Activated T-cell treated with anti-CD3 and anti-CD28 coated beads, Interleukin-2, amount 50 U/mL, for 4 hours (primary cell): ENCODE measurements at regions not wholly inside any gene's neighbourhood (a gene's known extent, or its start where the extent isn't known, plus 50 kb on each side); places are given as distances from the start of the nearest gene placed in this dataset.

Source experiments
- ATAC-seq, 2 donors: fragments of 200-7000 bp; cut with Tn5 transposase; one replicate each; pipeline ENCODE4 v1.10.0; 2021
- DNase-seq: peaks from one replicate; pipeline ENCODE4 v3.0.0-alpha.2; 2020
- H3K27me3 Mint-ChIP-seq: one replicate; pipeline ENCODE4 v1.8.0; 2021; ENCODE audit warnings: low read depth, mixed read lengths
- H3K36me3 Mint-ChIP-seq: one replicate; pipeline ENCODE4 v1.8.0; 2022; ENCODE audit warnings: mixed read lengths; ENCODE audit not compliant: insufficient read depth
- H3K4me1 Mint-ChIP-seq: one replicate; pipeline ENCODE4 v1.8.0; 2021; ENCODE audit warnings: low read depth, mixed read lengths
- H3K4me3 Mint-ChIP-seq: one replicate; pipeline ENCODE4 v1.8.0; 2021; ENCODE audit warnings: mild to moderate bottlenecking, moderate library complexity, mixed read lengths
- H3K9me3 Mint-ChIP-seq: one replicate; pipeline ENCODE4 v1.8.0; 2021; ENCODE audit warnings: mixed read lengths

DNA sequence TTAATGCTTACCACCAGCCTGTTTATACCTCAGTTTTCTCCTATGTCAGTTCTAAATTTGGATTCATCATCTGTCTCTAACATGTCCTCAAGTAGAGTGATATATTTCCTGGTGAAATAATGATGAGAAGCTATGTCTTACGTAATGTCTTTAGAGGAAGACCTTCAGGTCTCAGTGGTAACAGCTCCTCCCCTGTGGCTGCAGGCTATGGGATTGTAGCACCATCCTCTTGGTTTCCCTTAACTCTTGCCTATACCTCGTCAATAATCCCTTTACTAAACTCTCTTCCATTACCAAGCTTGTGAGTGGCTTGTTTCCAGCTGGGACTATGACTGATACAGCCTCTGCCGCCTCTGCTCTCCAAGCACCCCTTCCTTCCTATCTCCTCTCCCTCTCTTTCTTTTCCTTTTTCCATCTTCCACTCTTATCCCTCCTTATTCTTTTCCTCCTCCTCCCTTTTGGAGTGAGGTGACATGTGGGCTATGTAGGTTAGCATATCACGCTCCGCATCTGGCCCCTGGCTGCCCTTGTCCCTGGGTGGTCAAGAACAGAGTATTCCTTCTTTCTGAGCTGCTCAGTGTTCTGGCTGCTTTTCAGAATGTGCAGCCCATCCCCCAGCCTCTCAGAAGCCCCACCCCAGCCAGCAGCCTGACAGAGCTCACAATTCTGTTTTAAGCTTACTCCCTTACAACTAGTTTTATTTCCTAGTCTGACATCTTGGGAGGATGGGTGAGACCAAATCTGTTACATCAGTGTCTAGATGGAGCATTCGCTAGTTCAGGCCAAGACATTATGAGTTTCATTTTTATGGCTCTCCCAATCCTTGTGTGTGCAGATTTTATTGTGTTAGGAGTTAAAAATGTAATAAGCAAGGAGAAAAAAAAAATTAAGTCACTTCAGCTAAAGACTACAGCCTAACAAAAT, 75.0 kb upstream of the RNU6-1 start:
- H3K4me3 Mint-ChIP-seq, result no peak overlapping the region
- H3K9me3 Mint-ChIP-seq, result peaks cover 17% of the 10 kb centered on the region
- H3K36me3 Mint-ChIP-seq, result no peaks in the 10 kb centered on the region
- no peak for DNase-seq
- ATAC-seq, result no peak
- no peaks in the 10 kb centered on the region for H3K4me1 Mint-ChIP-seq
- H3K27me3 Mint-ChIP-seq, result peaks cover 9% of the 10 kb centered on the region

DNA sequence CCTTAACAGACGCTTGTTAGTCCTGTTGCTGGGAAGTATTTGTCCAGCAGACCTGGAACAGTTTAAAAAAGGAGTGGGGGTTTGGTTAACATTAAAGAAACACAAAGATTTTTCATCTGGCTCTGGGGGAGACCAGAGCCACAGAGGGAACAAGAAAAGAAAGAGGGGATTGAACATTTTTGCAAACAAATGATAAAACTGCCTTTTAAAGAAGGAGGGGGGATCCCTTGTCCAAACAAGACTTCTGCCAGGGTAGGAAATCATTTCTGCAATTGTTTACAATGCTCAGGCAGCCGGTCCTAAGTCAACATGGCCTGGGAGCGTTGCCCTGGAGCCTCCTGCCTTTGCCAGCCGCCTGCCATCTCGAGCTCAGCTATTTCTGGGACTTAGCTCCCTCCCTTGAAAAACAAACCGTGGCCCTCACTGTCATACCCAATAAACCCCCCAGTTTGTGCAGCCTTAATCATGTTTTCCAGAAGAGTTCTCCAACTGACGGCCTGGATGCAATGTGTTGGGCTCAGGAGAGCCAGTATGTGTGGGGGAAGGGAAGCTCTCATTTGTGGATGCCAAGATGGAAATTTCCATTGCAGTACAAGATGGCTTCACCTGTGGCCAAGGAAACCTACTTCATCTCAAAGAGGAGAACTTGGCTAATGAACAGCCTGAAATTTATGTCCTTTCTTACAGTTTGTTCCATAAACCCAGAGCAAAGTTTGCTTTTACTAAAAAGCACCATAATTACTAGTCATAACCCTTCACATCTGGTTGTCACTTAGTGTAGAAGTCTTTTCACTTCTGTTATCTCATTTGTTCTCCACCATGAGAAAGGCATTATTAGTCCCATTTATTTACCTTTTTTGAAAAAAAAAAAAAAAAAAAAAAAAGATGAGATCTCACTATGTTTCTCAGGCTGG, 75.9 kb upstream of the RNU6-1 start:
- Mint-ChIP-seq H3K4me3 (no peak overlapping the region), H3K27me3 (peaks cover 10% of the 10 kb centered on the region), H3K36me3 (no peaks in the 10 kb centered on the region), H3K9me3 (peaks cover 15% of the 10 kb centered on the region), H3K4me1 (no peaks in the 10 kb centered on the region)
- ATAC-seq (no peak), DNase-seq (no peak)

DNA sequence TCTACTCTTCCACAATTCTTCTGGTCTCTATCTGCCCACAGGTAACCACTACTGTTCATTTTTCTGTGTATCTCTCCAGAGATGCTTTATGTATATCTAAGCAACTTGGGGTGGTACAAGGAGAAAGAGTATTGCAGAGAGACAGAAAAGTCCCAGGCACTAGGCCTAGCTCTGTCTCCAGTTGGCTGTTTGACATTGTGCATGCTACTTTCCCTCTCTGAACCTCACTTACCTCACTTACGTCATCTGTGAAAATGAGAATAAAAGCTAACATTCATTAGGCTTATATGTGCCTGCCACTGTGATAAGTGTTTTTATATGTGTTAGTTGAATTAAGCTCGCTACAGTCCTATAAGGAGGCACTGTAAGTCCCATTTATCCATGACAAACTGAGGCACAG, 76.7 kb upstream of the RNU6-1 start:
- ATAC-seq (no peak), DNase-seq (no peak)
- H3K27me3 Mint-ChIP-seq, result peaks cover 10% of the 10 kb centered on the region
- H3K9me3 Mint-ChIP-seq, result peaks cover 13% of the 10 kb centered on the region
- no peaks in the 10 kb centered on the region for H3K36me3 Mint-ChIP-seq
- no peak overlapping the region for H3K4me3 Mint-ChIP-seq
- no peaks in the 10 kb centered on the region for H3K4me1 Mint-ChIP-seq

DNA sequence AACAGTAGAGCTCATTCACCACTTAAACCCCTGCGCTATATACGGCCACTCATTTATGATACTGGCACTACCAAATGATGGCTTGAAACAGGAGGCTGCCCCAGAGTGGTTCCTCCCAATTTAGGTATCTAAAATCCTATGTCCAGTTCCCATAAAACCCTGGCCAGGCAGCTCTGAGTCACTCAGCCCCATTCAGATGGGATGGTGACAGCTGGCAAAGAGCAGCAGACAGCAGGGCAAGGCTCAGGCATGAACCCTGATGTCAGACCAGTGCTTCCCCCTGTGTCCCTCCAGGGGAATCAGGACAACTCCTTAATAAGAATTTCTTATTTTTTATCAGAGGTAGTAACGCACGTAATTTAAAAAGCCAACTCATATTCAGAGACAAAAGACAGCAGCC, 77.2 kb upstream of the RNU6-1 start:
- Mint-ChIP-seq H3K36me3 (no peaks in the 10 kb centered on the region), H3K4me3 (no peak overlapping the region)
- no peak for ATAC-seq

DNA sequence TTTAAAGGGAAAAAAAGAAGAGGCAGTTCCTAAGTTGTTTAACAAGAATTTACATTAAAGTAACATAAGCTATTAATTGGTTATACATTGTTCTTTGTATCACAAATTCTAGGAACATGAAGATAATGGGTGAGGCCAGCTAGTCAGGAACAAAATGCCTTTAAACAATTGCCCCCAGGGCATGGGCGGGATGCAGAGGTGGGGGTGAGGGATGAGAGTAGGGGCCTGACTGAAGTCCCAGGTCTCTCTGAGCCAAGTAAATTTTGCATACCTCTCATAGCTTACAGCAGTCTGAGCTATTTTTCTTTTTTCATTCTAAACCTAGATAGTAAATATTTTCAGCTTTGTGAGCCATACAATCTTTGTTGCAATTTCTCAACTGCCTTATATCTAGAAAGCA, 77.8 kb upstream of the RNU6-1 start:
- Mint-ChIP-seq H3K4me1 (no peaks in the 10 kb centered on the region), H3K9me3 (peaks cover 10% of the 10 kb centered on the region), H3K27me3 (peaks cover 10% of the 10 kb centered on the region), H3K4me3 (no peak overlapping the region), H3K36me3 (no peaks in the 10 kb centered on the region)
- ATAC-seq, result no peak
- DNase-seq, result no peak

More for the DNA sequence above, 77.2 kb upstream of the RNU6-1 start:
- H3K9me3 Mint-ChIP-seq, result peaks cover 10% of the 10 kb centered on the region
- H3K27me3 Mint-ChIP-seq, result peaks cover 10% of the 10 kb centered on the region
- no peaks in the 10 kb centered on the region for H3K4me1 Mint-ChIP-seq
- DNase-seq, result no peak

DNA sequence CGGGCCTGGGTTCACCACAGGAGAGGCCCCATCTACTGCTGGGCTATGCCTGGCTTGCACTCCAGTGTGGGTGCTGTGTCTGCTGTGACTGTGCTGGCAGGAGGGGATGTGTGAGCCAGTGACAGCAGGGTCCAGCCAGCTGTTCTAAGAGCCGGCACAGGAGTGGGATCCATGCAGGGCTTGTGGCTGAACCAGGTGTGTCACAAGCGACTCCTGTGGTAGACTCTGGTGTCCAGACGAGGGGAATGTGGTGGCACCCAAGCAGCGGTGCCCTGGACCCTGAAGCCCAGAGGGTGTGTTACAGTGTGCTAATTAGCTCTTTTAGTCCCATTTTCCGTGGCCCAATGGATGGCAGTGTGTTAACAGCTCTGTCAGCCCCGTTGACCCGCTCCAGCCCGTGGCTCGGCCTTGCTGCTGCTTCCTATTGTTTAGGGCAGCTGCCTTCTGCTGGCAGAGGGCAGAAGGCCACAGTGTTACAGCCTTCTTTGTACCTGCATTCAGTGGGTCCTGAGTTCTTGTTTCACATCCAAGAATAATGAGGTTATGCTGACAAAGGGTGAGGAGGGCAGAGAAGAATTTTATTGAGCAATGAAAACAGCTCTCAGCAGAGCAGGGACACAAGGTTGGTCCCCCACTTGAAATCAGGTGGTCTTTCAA, 78.5 kb upstream of the RNU6-1 start:
- H3K9me3 Mint-ChIP-seq, result peaks cover 10% of the 10 kb centered on the region
- no peaks in the 10 kb centered on the region for H3K36me3 Mint-ChIP-seq
- no peaks in the 10 kb centered on the region for H3K4me1 Mint-ChIP-seq
- no peak overlapping the region for H3K4me3 Mint-ChIP-seq
- ATAC-seq (no peak), DNase-seq (no peak)
- peaks cover 10% of the 10 kb centered on the region for H3K27me3 Mint-ChIP-seq

DNA sequence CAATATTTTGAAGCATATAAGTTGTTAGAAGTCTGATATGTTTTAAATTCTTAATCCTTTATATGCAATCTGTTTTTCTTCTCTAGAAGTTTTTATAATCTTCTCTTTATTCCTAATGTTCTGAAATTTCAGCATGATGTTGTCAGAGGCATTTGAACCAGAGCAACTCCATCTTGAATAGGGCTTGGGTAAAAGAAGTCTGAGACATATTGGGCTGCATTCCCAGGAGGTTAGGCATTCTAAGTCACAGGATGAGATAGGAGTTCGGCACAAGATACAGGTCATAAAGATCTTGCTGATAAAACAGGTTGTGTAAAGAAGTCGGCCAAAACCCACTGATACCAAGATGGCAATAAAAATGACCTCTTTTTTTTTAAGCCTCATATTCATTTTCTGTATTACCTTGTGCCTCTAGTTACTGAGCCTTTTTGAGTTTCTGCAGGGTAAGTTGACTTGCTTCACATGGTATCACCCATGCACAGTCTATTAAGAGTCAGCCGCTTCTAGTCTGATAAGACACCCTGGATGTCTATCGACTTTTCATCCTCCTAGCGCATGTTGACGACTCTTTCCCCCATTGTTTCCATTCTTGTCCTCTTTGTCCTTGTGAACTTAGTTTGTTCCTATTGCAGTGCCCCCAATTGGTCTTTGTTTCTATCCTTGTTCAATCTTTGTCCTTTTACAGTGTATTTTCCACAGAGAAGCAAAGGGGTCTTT, 80.8 kb upstream of the RNU6-1 start:
- no peak for DNase-seq
- H3K36me3 Mint-ChIP-seq, result no peaks in the 10 kb centered on the region
- H3K4me1 Mint-ChIP-seq, result no peaks in the 10 kb centered on the region
- H3K9me3 Mint-ChIP-seq, result peaks cover 16% of the 10 kb centered on the region
- no peak for ATAC-seq
- no peak overlapping the region for H3K4me3 Mint-ChIP-seq
- peaks cover 5% of the 10 kb centered on the region for H3K27me3 Mint-ChIP-seq

DNA sequence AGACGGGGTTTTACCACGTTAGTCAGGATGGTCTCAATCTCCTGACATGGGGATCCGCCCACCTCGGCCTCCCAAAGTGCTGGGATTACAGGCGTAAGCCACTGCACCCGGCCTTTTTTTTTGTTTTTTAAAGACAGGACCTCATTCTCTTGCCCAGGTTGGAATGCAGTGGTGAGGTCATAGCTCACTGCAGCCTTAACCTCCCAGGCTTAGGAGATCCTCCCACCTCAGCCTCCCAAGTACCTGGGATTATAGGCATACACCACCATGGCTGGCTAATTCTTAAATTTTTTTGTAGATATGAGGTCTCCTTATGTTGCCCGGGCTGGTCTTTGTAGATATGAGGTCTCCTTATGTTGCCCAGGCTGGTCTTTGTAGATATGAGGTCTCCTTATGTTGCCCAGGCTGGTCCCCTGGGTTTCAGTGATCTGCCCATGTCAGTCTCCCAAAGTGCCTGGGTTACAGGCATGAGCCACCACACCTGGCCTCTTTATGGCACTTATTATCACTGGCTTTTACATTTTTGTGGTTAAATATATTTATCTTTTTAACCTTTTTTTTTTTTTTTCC, 82.3 kb upstream of the RNU6-1 start:
- ATAC-seq, result no peak
- no peaks in the 10 kb centered on the region for H3K4me1 Mint-ChIP-seq
- H3K4me3 Mint-ChIP-seq, result no peak overlapping the region
- no peaks in the 10 kb centered on the region for H3K36me3 Mint-ChIP-seq
- peaks cover 16% of the 10 kb centered on the region for H3K9me3 Mint-ChIP-seq
- DNase-seq, result no peak
- H3K27me3 Mint-ChIP-seq, result peaks cover 2% of the 10 kb centered on the region

DNA sequence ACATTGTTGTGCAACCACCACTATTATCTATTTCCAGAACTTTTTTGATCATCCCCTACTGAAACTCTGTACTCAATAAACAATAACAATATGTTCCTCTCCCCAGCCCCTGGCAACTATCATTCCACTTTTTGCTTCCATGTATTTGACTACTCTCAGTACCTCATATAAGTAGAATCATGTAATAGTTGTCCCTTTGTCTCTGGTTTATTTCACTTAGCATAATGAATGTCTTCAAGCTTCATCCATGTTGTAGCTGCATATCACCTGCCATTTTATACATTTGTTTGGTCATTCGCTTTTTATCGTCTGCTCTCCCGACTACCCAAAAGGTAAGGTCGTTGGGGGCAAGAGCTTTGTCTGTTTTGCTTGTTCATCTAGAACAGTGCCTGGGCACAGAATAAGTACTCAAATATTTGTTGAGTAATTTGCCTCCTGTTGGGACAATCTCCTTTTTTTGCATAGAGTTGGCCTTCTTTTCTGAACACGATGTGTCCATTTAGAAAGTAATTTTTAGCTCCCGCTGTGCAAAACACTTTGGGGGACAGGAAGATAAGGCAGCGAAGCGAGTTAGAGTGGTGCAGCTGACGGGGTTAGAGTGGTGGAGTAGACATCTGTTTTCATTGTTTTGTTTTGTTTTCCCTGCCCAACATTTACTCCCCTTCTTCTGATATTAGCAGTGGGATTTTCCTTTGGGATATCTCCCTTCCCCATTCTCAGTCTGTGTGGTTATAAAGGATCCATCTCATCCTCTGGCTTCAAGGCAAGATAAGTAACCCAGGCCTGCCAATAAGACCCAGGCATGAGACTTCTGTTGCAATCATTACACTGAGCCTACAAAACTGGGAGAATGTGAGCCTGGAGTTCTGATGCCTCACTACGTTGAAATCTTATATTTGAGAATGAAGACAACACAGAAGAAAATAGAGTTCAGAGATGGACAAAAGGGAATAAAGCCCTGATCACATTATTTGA, 83.4 kb upstream of the RNU6-1 start:
- no peak for DNase-seq
- Mint-ChIP-seq H3K4me3 (no peak overlapping the region), H3K27me3 (peaks cover 2% of the 10 kb centered on the region), H3K9me3 (peaks cover 16% of the 10 kb centered on the region), H3K36me3 (no peaks in the 10 kb centered on the region), H3K4me1 (no peaks in the 10 kb centered on the region)
- no peak for ATAC-seq

DNA sequence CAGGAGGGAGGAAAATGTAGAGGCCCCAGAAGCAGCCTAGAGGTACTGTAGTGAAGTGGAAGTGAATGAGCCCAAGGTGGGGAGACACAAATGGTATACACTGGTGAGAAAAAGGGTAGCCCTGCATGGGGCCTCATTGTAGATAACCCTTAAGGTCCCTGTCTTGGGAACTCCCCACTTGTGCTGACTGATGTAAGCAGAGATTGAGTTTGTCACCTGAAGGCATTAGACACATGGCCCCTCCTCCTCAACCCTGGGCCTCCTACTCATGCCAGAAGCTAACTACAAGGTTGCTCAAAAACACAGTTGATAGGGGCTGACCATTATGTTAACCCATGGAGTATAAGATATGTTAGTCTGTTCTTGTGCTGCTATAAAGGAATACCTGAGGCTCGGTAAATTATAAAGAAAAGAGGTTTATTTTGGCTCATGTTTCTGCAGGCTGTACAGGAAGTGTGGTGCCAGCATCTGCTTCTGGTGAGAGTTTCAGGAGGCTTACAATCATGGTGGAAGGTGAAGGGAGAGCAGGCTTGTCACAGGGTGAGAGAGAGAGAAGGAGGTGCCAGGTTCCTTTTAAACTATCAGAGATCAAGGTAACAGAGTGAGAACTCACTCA, 84.6 kb upstream of the RNU6-1 start:
- Mint-ChIP-seq H3K9me3 (peaks cover 10% of the 10 kb centered on the region), H3K36me3 (no peaks in the 10 kb centered on the region), H3K27me3 (peaks cover 2% of the 10 kb centered on the region), H3K4me1 (no peaks in the 10 kb centered on the region), H3K4me3 (no peak overlapping the region)
- ATAC-seq, result no peak
- DNase-seq, result no peak

DNA sequence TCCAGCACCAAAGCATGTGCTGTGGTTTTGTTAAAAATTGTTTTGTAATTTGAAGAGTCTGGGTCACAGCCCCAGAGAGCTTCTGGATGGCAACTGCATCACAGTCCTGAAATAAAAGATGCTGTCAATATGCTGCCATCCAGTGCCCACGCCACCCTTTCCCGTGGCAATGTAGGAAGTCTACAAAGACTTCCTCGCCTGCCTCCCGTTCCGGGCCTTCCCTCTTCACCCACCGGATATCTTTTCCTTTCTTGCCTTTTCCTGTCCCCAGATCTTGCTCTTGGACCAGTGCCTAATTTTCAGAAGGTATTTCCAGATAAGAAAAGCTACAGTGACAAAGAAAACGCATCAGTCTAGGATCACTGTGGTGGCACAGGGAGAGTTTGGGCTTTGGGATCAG, 85.3 kb upstream of the RNU6-1 start:
- ATAC-seq (no peak), DNase-seq (no peak)
- Mint-ChIP-seq H3K4me1 (no peaks in the 10 kb centered on the region), H3K4me3 (no peak overlapping the region), H3K9me3 (peaks cover 7% of the 10 kb centered on the region), H3K36me3 (no peaks in the 10 kb centered on the region), H3K27me3 (peaks cover 3% of the 10 kb centered on the region)

DNA sequence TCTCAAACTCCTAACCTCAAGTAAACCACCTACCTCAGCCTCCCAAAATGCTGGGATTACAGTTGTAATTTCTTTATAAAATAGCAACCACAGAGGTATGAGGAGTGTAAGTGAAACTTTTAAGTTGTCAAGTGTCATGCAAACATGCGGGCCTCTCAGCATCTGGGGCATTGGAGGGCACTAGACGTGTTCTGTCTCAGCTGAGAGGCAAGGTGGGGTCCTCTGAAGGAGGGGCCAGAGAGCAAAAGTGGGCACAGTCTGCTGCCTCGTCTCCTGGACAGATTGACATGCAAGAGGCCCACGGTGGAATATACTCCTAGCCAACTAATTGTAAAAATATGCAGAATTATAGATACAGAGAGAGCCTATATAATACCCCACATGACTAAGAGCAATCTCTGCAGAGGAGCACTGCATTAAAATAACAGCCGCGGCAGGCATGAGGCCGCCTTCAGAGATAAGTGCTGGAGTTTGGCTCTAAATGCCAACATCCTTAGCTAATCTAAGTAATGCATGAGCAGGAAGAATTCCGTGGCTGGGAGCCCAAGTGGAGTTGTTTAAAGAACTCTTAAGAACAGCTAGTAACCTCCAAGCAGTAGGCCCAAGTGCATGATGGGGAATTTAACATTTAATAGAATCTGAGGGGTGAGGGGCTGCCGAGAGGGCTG, 87.8 kb upstream of the RNU6-1 start:
- Mint-ChIP-seq H3K36me3 (no peaks in the 10 kb centered on the region), H3K4me3 (no peak overlapping the region), H3K27me3 (peaks cover 3% of the 10 kb centered on the region), H3K9me3 (peaks cover 7% of the 10 kb centered on the region), H3K4me1 (no peaks in the 10 kb centered on the region)
- DNase-seq (no peak), ATAC-seq (no peak)
